A549 (cell line): ENCODE measurements at regions not wholly inside any gene's neighbourhood (a gene's known extent, or its start where the extent isn't known, plus 50 kb on each side); places are given as distances from the start of the nearest gene placed in this dataset.

Source experiments
- ATAC-seq, 2 experiments: fragments of 200-7000 bp in 1 of 2; fragments of >200 bp in 1 of 2; cut with Nextera tagmentation in 1 of 2; cut with Tn5 transposase in 1 of 2; 3 replicates each; pipeline versions ENCODE4 v1.8.0 to v1.9.1; 2018 to 2020; ENCODE audit warnings: mild to moderate bottlenecking in 1 of 2, moderate library complexity in 1 of 2
- CTCF ChIA-PET: fragments of 300-600 bp; sonication (Branson Sonifier 250); formaldehyde crosslinking; extraction: SDS; loops from one replicate; lab custom pipeline; 2021; ENCODE audit warnings: antibody characterized with exemption, inconsistent platforms; lab: Yijun Ruan, JAX
- POLR2A ChIA-PET: fragments of 350-600 bp; formaldehyde crosslinking; extraction: SDS; loops from one replicate; lab custom pipeline; 2021; ENCODE audit warnings: antibody characterized with exemption, inconsistent platforms; lab: Yijun Ruan, JAX
- DNase-seq, 2 experiments: peaks; one replicate each; pipeline versions ENCODE4 v3.0.0 to v3.0.0-alpha.2; 2011 to 2016; ENCODE audit warnings: low read depth in 1 of 2, low spot score in 1 of 2
- FAIRE-seq: peaks from 2 replicates; lab custom pipeline; 2011; peaks lifted over from hg19 to GRCh38; lab: Jason Lieb, UNC
- H3K27ac ChIP-seq, 2 experiments: fragments of >200 bp; sonication (Bioruptor Twin); formaldehyde crosslinking; 3 replicates each; pipeline ENCODE4 v1.5.1; 2016 to 2017
- H3K4me1 ChIP-seq: fragments of >200 bp; sonication (Bioruptor Twin); formaldehyde crosslinking; 3 replicates; pipeline ENCODE4 v1.6.1; 2016
- H3K4me2 ChIP-seq: fragments of >200 bp; sonication (Bioruptor Twin); formaldehyde crosslinking; 3 replicates; pipeline ENCODE4 v1.6.1; 2016
- H3K4me3 ChIP-seq: fragments of >200 bp; sonication (Bioruptor Twin); formaldehyde crosslinking; 3 replicates; pipeline ENCODE4 v1.5.1; 2016
- H3K9me3 ChIP-seq: fragments of >200 bp; sonication (Bioruptor Twin); formaldehyde crosslinking; 3 replicates; pipeline ENCODE4 v1.6.1; 2016
- CEBPB ChIP-seq, 2 experiments: fragments of >200 bp in 1 of 2; sonication (Bioruptor Twin) in 1 of 2; formaldehyde crosslinking in 1 of 2; IDR thresholded peaks; 2 replicates each; pipeline ENCODE4 v1.6.1; 2012 to 2016
- CHD2 ChIP-seq: fragments of 150-350 bp; IDR thresholded peaks from 2 replicates; pipeline ENCODE4 v1.6.1; 2014; ENCODE audit warnings: low read length; ENCODE audit not compliant: partially characterized antibody
- CHD4 ChIP-seq: fragments of 200-600 bp; sonication (generic); IDR thresholded peaks from 2 replicates; pipeline ENCODE4 v1.6.1; 2016; ENCODE audit warnings: antibody characterized with exemption, mild to moderate bottlenecking, borderline replicate concordance
- EHF ChIP-seq: fragments of 250-450 bp; sonication (Bioruptor Pico); IDR thresholded peaks from 2 replicates; pipeline ENCODE4 v1.5.0; 2020; ENCODE audit warnings: mild to moderate bottlenecking
- EHMT2 ChIP-seq: fragments of 200-600 bp; sonication (generic); IDR thresholded peaks from 2 replicates; pipeline ENCODE4 v1.6.1; 2016; ENCODE audit warnings: antibody characterized with exemption, low read depth, mild to moderate bottlenecking, moderate library complexity
- FOSL2 ChIP-seq, 2 experiments: fragments of 450-650 bp in 1 of 2; fragments of >200 bp in 1 of 2; sonication (Bioruptor Twin) in 1 of 2; formaldehyde crosslinking; IDR thresholded peaks; 2 replicates each; pipeline versions ENCODE4 v1.5.0 to v1.6.1; 2016 to 2020; ENCODE audit warnings: mild to moderate bottlenecking in 1 of 2, moderate library complexity in 1 of 2
- HDAC2 ChIP-seq: fragments of 200-600 bp; sonication (generic); IDR thresholded peaks from 2 replicates; pipeline ENCODE4 v1.6.1; 2016
- HOXA7 ChIP-seq: fragments of 250-450 bp; sonication (Bioruptor Pico); IDR thresholded peaks from 2 replicates; pipeline ENCODE4 v1.5.0; 2020; ENCODE audit warnings: mild to moderate bottlenecking, moderate library complexity
- HOXB13 ChIP-seq: fragments of 250-450 bp; sonication (Bioruptor Pico); IDR thresholded peaks from 2 replicates; pipeline ENCODE4 v1.5.0; 2020; ENCODE audit warnings: low read depth, mild to moderate bottlenecking, moderate library complexity
- HOXB5 ChIP-seq: fragments of 250-450 bp; sonication (Bioruptor Pico); IDR thresholded peaks from 2 replicates; pipeline ENCODE4 v1.5.0; 2020; ENCODE audit warnings: mild to moderate bottlenecking, moderate library complexity
- KDM1A ChIP-seq: fragments of 200-600 bp; sonication (generic); IDR thresholded peaks from 2 replicates; pipeline ENCODE4 v1.6.1; 2016; ENCODE audit warnings: low read depth, mild to moderate bottlenecking
- MYC ChIP-seq: IDR thresholded peaks from 2 replicates; pipeline ENCODE4 v1.6.1; 2012; ENCODE audit warnings: mild to moderate bottlenecking, inconsistent platforms, low read length, improper control_type of control experiment, borderline replicate concordance
- NPAS2 ChIP-seq: fragments of 250-450 bp; sonication (Bioruptor Pico); IDR thresholded peaks from 2 replicates; pipeline ENCODE4 v1.8.0; 2022; ENCODE audit warnings: mild to moderate bottlenecking, moderate library complexity, borderline replicate concordance
- PHF8 ChIP-seq: fragments of 200-600 bp; sonication (generic); IDR thresholded peaks from 2 replicates; pipeline ENCODE4 v1.6.1; 2016; ENCODE audit warnings: low read depth, mild to moderate bottlenecking, antibody characterized with exemption, moderate library complexity, borderline replicate concordance
- POLR2AphosphoS2 ChIP-seq: conservative IDR thresholded peaks from 2 replicates; pipeline ENCODE4 v1.6.1; 2012; ENCODE audit warnings: low read length, improper control_type of control experiment, inconsistent platforms
- RAD21 ChIP-seq, 2 experiments: fragments of >200 bp in 1 of 2; sonication (Bioruptor Twin) in 1 of 2; formaldehyde crosslinking in 1 of 2; IDR thresholded peaks in 1 of 2; conservative IDR thresholded peaks in 1 of 2; 2 replicates in 1 of 2; 3 replicates in 1 of 2; pipeline ENCODE4 v1.6.1; 2012 to 2018; ENCODE audit warnings: inconsistent platforms in 1 of 2
- SMC3 ChIP-seq: fragments of >200 bp; sonication (Bioruptor Twin); formaldehyde crosslinking; IDR thresholded peaks from 3 replicates; pipeline ENCODE4 v1.6.1; 2018; ENCODE audit warnings: inconsistent platforms
- ZC3H11A ChIP-seq: fragments of 450-650 bp; IDR thresholded peaks from 2 replicates; pipeline ENCODE4 v1.6.1; 2014; ENCODE audit warnings: antibody characterized with exemption, mild to moderate bottlenecking
- ZNF302 ChIP-seq: fragments of 250-450 bp; sonication (Bioruptor Pico); IDR thresholded peaks from 2 replicates; pipeline ENCODE4 v1.9.0; 2021; ENCODE audit warnings: inconsistent platforms, mild to moderate bottlenecking, moderate library complexity
- ZSCAN20 ChIP-seq: fragments of 250-450 bp; sonication (Bioruptor Pico); IDR thresholded peaks from 2 replicates; pipeline ENCODE4 v1.8.0; 2022; ENCODE audit warnings: mild to moderate bottlenecking, moderate library complexity
- WGBS: methylation state at CpG from one replicate; pipeline ENCODE4 v1.1.6; 2017; ENCODE audit errors: missing lambda C conversion rate; 5-methylcytosine and 5-hydroxymethylcytosine counted together
- TF ChIP-seq, protein P1 (sequence below): fragments of 450-650 bp; IDR thresholded peaks from 2 replicates; pipeline ENCODE4 v1.6.1; 2014; ENCODE audit warnings: antibody characterized with exemption
- TF ChIP-seq, protein P2 (sequence below): fragments of >200 bp; sonication (Bioruptor Twin); formaldehyde crosslinking; IDR thresholded peaks from 3 replicates; pipeline ENCODE4 v1.5.1; 2016

DNA sequence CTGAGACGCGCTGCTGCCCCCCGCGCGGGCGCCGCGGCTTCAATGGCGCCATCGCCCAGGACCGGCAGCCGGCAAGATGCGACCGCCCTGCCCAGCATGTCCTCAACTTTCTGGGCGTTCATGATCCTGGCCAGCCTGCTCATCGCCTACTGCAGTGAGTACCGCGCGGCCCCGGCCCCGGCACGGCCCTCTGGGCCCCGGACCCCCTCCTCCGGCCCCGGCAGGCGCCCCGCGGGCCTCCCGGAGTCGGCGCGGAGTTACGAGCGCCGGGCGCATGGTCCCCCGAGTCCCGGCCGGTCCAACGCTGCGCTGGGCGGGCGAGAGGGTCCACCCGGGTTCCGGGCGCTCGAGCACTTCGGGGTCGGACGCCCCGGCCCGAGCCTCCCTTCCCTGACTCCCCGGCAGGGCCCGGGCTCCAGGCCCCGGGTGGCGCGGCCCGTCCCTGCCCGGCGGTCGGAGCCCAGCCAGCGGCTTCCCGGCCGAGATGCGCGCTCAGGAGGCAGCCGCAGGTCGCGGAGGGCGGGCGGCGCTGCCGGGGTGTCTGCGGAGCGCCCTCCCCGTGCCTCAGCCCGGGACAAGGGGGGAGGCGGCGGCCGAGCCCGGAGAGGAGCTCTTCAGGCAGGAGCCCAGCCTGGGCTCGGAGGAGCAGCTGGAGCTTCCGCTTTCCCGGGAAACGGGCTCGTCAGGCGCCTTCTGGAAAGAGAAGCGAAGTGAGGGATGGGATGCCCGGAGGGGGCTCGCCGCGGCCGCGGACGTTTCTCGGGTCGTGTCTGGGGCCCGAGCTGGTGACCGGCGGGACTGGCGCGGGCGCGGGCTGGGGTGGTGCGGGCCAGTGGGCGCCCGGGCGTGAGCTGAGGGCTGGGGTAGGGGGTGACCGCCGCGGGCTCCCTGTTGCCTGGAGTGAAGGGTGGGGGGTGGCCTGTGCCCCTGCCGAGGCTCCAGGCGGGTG is 1337.8 kb downstream of the BRD1 start:
- WGBS, result 55% methylated on average over 16 of the region's 113 CpGs
- POLR2A ChIA-PET, result interaction anchor here (0.6 to 1.0 kb wide), 2 partner anchors 120 to 155 kb away, joined by 3 read pairs; no protein-coding TSS in a partner anchor

DNA sequence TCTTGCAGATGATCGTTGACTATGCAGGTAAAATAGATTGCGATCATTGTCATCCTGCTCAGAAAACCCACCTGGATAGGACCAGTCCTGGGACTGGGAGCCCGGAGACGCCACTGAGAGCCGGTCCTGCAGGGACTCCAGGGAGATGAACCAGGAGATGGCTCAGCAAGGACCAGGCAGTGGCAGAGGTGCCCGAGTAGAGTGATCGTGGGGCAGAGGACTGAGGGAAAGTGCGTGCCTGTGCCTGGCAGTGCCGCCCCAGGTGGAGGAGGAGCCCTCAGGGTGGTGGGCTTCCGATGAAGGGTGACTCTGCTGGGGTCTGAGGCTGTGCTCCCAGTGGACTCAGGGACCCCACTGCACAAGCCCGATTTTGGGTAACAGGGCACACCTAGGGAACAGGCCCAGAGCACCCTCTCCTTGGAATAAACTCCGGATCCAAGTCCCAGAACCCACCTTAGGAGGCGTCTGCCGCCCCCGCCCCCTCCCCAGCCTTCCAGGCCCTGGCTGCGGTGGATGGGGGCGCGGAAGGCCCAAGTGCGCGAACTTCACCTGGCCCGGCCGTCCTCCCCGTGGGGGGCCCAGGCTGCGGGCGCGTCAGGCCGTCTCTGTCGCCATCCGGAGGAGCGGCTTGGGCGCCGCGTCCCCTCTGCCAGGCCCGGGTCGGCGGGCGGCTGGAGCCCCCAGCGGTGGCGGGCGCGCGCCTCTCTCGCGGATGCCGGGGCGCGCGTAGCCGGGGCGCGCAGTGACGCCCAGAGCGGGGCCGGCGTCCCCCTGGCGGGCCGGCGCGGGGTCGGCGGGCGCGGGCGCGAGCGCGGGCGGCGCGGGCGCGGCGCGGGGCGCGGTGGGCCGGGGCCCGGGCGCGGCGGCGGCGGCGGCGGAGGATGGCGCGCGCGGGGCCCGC is 1338.8 kb downstream of the BRD1 start:
- 83% methylated on average over 19 of the region's 90 CpGs for WGBS
- Histone ChIP-seq H3K4me2 (peak overlapping the region; percentile 35; the same call in 1 of the 3 replicates), H3K27ac (peak overlapping the region; percentile 100; a peak in 5 of 6 replicates), H3K4me3 (no peak overlapping the region), H3K4me1 (peaks cover 45% of the 10 kb centered on the region), H3K9me3 (no peaks in the 10 kb centered on the region)
- DNase-seq, result no peak
- ATAC-seq, result no peak
- peak in 1 of 2 experiments; percentile 3; a peak in 1 of 5 replicates for TF ChIP-seq RAD21 (conservative IDR thresholded peaks at IDR 0.05 in 1 of 2, IDR thresholded peaks at IDR 0.05 in 1 of 2)
- TF ChIP-seq, protein P1, sequence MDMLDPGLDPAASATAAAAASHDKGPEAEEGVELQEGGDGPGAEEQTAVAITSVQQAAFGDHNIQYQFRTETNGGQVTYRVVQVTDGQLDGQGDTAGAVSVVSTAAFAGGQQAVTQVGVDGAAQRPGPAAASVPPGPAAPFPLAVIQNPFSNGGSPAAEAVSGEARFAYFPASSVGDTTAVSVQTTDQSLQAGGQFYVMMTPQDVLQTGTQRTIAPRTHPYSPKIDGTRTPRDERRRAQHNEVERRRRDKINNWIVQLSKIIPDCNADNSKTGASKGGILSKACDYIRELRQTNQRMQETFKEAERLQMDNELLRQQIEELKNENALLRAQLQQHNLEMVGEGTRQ, result no peak
- POLR2A ChIA-PET, result no interaction called here
- CTCF ChIA-PET, result no interaction called here
- no peak for FAIRE-seq

More for the DNA sequence above, 1337.8 kb downstream of the BRD1 start:
- DNase-seq, result peak in 1 of 2 experiments; percentile 23
- H3K4me2 ChIP-seq, result peak overlapping the region; percentile 87
- ATAC-seq, result peak; percentile 38 to 52; a peak in 4 of 6 replicates
- H3K27ac ChIP-seq, result peak overlapping the region; percentile 100
- H3K4me1 ChIP-seq, result peaks cover 41% of the 10 kb centered on the region
- TF ChIP-seq FOSL2 (IDR thresholded peaks at IDR 0.05), result no peak
- no peak for TF ChIP-seq FOSL2 (CRISPR knock-in tag; IDR thresholded peaks at IDR 0.05)
- TF ChIP-seq ZNF302 (CRISPR knock-in tag), result no peak
- no peak for TF ChIP-seq NPAS2
- no peak for TF ChIP-seq HDAC2
- no peak for TF ChIP-seq POLR2AphosphoS2
- H3K4me3 ChIP-seq, result peak overlapping the region; percentile 69
- H3K9me3 ChIP-seq, result no peaks in the 10 kb centered on the region
- FAIRE-seq, result no peak
- CTCF ChIA-PET, result interaction anchor here (0.7 to 1.3 kb wide), 3 partner anchors 82 to 1645 kb away, joined by 3 read pairs; no protein-coding TSS in a partner anchor

DNA sequence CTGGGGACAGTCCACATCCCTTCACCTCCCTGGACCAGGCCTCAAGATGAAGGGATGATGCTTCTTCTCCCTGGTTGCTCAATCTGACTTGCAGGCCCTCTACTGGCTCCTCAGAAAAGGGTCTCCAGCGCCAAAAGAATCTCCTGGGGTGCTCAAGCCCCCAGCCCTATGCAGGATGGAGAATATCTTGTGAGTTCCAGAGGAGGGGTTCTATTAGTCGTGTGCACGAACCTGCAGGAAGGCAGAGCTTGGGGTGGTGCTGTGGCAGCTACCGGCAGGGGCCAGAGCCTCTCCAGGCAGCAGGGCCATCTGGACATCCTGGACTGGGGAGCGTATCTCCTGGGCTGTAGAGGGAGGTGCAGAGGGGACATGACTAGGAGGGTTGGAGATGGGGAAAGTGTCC is 1339.5 kb downstream of the BRD1 start:
- ChIA-PET CTCF (no interaction called here), POLR2A (no interaction called here)
- no CpG with 5 or more reads among the region's 5 CpGs for WGBS

DNA sequence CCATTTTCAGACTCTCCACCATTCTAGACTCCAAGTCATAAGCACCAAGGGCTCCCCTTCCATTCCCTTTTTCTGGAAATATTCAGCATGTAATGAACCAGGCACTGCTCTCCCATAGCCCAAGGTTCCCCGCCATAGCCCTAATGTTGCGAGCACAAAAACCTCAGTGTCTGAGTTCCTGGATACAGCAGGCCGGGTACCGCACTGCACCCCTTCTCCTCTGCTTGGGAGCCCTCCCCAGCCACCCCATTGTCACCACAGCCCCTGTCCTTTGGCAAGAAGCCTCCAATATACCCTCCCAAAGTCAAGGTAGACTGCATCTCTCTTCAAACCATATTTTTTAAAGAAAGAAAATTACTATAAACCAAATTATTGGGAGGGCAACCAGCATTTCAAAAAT is 1341.1 kb downstream of the BRD1 start:
- FAIRE-seq, result no peak
- ATAC-seq, result no peak
- Histone ChIP-seq H3K27ac (peak overlapping the region in 1 of 2 experiments; percentile 85; a peak in 3 of 6 replicates), H3K4me3 (no peak overlapping the region), H3K4me1 (peaks cover 30% of the 10 kb centered on the region), H3K4me2 (no peak overlapping the region), H3K9me3 (no peaks in the 10 kb centered on the region)
- DNase-seq, result no peak
- WGBS, result 98% methylated on average over 4 of the region's 4 CpGs
- CTCF ChIA-PET, result no interaction called here
- POLR2A ChIA-PET, result no interaction called here
- TF ChIP-seq ZC3H11A, result no peak
- TF ChIP-seq HOXA7 (CRISPR knock-in tag), result no peak
- TF ChIP-seq KDM1A, result no peak
- no peak for TF ChIP-seq EHMT2
- TF ChIP-seq ZSCAN20, result no peak
- TF ChIP-seq CHD2, result no peak
- TF ChIP-seq HOXB13 (CRISPR knock-in tag), result no peak
- no peak for TF ChIP-seq CHD4
- TF ChIP-seq EHF (CRISPR knock-in tag), result no peak
- TF ChIP-seq, protein P2, sequence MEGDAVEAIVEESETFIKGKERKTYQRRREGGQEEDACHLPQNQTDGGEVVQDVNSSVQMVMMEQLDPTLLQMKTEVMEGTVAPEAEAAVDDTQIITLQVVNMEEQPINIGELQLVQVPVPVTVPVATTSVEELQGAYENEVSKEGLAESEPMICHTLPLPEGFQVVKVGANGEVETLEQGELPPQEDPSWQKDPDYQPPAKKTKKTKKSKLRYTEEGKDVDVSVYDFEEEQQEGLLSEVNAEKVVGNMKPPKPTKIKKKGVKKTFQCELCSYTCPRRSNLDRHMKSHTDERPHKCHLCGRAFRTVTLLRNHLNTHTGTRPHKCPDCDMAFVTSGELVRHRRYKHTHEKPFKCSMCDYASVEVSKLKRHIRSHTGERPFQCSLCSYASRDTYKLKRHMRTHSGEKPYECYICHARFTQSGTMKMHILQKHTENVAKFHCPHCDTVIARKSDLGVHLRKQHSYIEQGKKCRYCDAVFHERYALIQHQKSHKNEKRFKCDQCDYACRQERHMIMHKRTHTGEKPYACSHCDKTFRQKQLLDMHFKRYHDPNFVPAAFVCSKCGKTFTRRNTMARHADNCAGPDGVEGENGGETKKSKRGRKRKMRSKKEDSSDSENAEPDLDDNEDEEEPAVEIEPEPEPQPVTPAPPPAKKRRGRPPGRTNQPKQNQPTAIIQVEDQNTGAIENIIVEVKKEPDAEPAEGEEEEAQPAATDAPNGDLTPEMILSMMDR, result no peak
- TF ChIP-seq MYC, result no peak

More for the DNA sequence above, 1339.5 kb downstream of the BRD1 start:
- Histone ChIP-seq H3K4me1 (peaks cover 45% of the 10 kb centered on the region), H3K4me2 (no peak overlapping the region; the same call in 2 of the 3 replicates), H3K4me3 (no peak overlapping the region), H3K27ac (peak overlapping the region; percentile 63 to 85; a peak in 5 of 6 replicates), H3K9me3 (no peaks in the 10 kb centered on the region)
- FAIRE-seq, result no peak
- DNase-seq, result peak in 1 of 2 experiments; percentile 37
- ATAC-seq, result no peak
- TF ChIP-seq SMC3, result peak; percentile 30; the same call in 2 of the 3 replicates
- peak; percentile 27 to 32; a peak in 4 of 5 replicates for TF ChIP-seq RAD21 (conservative IDR thresholded peaks at IDR 0.05 in 1 of 2, IDR thresholded peaks at IDR 0.05 in 1 of 2)
- TF ChIP-seq HOXB5 (CRISPR knock-in tag), result no peak
- TF ChIP-seq CEBPB (IDR thresholded peaks at IDR 0.05), result peak in 1 of 2 experiments; percentile 50; a peak in 1 of 4 replicates
- no peak for TF ChIP-seq PHF8
